D721Med (cell line): ENCODE measurements at regions not wholly inside any gene's neighbourhood (a gene's known extent, or its start where the extent isn't known, plus 50 kb on each side); places are given as distances from the start of the nearest gene placed in this dataset.
"Not testable (repeated sequence)": the region's sequence is repeated elsewhere in the genome, so short reads cannot be mapped to it uniquely, and the experiment has no call there.

ENCODE experiments used
- DNase-seq: peaks from one replicate; pipeline ENCODE4 v3.0.0; 2011; ENCODE audit warnings: low spot score; ENCODE audit not compliant: insufficient read length
- FAIRE-seq: peaks from 2 replicates; lab custom pipeline; 2011; peaks lifted over from hg19 to GRCh38; lab: Jason Lieb, UNC
- CTCF ChIP-seq: IDR thresholded peaks from 2 replicates; pipeline ENCODE4 v1.5.1; 2012; ENCODE audit warnings: mild to moderate bottlenecking, control low read depth; ENCODE audit not compliant: insufficient read depth; ENCODE audit errors: missing control alignments

GRCh38 chr2:64918220-64918886, 70.8 kb upstream of the SLC1A4 start:
- FAIRE-seq, result no peak
- TF ChIP-seq CTCF, result no peak
- DNase-seq, result no peak

DNA sequence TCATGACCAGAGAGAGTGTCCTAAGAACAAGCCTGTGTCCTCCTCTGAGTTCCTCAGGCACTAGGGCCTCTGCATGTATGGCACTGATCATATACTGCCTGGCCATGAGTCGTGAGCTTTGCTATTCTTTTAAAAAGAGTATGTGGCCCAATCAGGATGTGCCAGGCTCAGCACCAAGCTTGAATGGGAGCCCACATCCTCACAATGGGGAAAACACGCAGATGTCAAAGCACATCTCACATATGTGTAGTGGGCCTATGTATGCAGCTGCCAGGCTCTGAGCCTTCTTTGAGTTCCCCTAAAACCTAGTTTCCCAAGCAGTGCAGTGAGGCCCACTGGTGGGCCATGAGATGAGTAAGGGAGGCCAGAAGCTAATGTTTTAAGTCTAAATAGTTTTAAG, 69.9 kb upstream of the SLC1A4 start:
- no peak for DNase-seq
- FAIRE-seq, result no peak
- TF ChIP-seq CTCF, result no peak

- FAIRE-seq (no peak), DNase-seq (no peak)
- no peak for TF ChIP-seq CTCF
Observed at GRCh38 chr2:64922482-64923384, 66.5 kb upstream of the SLC1A4 start.

DNA sequence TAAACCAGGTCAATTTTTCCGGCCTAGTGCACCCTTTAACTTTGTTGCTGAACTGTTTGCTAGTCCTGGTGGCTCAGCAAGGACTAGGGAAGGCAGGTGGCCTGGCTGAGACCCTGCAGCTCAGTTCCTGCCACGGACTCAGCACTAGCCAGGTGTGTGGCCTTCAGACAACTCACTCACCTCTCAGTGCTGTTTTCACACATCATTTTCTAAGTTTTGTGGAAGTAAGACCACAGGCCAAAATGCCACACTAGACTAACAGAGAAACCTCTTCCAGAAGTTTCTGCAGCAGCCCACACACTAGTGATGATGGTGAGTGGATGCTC, 65.9 kb upstream of the SLC1A4 start:
- no peak for TF ChIP-seq CTCF
- DNase-seq (no peak), FAIRE-seq (no peak)

DNA sequence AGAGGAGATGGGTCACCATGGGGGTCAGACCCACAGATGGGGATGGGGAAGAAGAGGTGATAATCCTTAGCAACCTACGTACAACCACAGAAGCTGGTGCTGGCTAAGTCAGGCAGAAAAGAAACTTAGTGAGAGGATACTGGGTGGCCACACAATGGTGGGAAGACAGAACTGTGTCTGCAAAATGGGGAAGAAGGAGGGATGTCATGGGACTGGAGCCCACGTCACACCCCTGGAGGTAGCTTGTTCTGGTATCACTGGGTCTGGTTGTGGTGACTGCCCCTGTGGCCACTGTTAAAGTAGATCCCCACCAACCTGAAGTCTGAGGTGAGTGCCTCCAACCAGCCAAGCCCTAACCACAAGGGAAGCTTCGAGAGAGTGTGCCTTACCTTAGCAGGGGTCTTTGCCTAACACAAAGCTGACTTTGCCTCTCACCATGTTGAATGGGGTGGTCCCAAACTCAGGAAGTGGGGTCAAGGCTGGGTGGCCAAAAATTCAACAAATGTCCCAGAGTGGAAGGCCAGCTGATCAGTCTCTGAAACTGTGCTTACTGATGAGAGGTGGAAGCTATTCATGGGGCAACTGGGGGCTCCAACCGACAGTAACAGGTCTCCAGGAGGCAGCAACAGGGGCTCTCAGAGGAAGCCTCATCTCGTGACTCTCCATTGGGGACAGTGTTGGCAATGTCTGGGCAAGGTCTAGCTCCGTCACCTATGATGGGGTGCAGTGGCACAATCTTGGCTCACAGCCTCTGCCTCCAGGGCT, 64.8 kb upstream of the SLC1A4 start:
- no peak for TF ChIP-seq CTCF
- no peak for FAIRE-seq

DNA sequence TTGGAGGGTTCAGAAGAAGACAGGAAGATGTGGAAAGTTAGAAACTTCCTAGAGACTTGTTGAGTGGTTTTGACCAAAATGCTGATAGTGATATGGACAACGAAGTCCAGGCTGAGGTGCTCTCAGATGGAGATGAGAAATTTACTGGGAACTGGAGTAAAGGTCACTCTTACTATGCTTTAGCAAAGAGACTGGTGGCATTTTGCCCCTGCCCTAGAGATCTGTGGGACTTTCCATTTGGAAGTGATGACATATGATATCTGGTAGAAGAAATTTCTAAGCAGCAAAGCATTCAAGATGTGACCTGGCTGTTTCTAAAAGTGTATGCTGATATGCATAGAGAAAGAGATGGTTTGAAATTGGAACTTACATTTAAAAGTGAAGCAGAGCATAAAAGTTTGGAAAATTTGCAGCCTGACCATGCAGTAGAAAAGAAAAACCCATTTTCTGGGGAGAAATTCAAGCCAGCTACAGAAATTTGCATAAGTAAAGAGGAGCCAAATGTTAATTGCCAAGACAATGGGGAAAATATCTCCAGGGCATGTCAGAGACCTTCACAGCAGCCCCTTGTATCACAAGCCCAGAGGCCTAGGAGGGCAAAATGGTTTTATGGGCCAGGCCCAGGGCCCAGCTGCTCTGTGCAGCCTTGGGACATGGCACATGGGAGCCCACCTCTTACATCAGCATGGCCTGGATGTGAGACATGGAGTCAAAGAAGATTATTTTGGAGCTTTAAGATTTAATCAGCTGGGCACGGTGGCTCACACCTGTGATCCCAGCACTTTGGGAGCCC, 63.1 kb upstream of the SLC1A4 start:
- FAIRE-seq, DNase-seq: not testable (repeated sequence)

More for the DNA sequence above, 64.8 kb upstream of the SLC1A4 start:
- DNase-seq, result no peak

DNA sequence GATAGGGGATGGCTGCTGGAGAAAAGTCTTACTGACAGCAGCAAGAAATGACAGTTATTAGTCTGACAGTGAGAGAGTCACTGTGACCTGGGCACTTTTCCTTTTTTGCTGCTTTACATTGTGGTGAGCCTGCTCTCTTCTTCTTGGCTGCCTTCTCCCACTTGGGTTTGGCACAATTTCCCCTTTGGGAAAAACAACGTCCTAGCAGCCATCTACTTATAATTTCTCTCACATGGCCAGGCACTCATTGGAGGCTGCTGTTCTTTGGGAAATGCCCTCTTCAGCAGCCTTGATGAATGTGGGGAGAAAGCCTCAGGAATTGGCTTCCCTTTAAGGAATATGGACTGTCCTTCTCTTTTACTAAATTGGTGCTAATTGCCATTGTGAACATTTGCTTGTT, 60.4 kb upstream of the SLC1A4 start:
- DNase-seq (no peak), FAIRE-seq (no peak)
- no peak for TF ChIP-seq CTCF
